HUES6 (cell line): ENCODE measurements at regions not wholly inside any gene's neighbourhood (a gene's known extent, or its start where the extent isn't known, plus 50 kb on each side); places are given as distances from the start of the nearest gene placed in this dataset.

ENCODE experiments used
- H3K27ac ChIP-seq: 2 replicates; pipeline ENCODE4 v1.7.0; 2013; ENCODE audit warnings: low read depth, mild to moderate bottlenecking, low read length, inconsistent platforms
- H3K27me3 ChIP-seq: 2 replicates; pipeline ENCODE4 v1.6.1; 2013; ENCODE audit warnings: low read length; ENCODE audit not compliant: control insufficient read depth, insufficient read depth
- H3K36me3 ChIP-seq: 2 replicates; pipeline ENCODE4 v1.6.1; 2013; ENCODE audit warnings: low read length; ENCODE audit not compliant: control insufficient read depth, insufficient read depth
- H3K4me1 ChIP-seq: 2 replicates; pipeline ENCODE4 v1.6.1; 2013; ENCODE audit warnings: low read length; ENCODE audit not compliant: control insufficient read depth, insufficient read depth
- H3K4me3 ChIP-seq: 2 replicates; pipeline ENCODE4 v1.5.1; 2013; ENCODE audit warnings: low read depth, low read length
- H3K9ac ChIP-seq: one replicate; pipeline ENCODE4 v1.6.1; 2013; ENCODE audit warnings: mild to moderate bottlenecking, low read length
- H3K9me3 ChIP-seq: 2 replicates; pipeline ENCODE4 v1.6.1; 2013; ENCODE audit warnings: low read depth, low read length; ENCODE audit not compliant: control insufficient read depth, insufficient read depth

- Histone ChIP-seq H3K27me3 (no peaks in the 10 kb centered on the region), H3K36me3 (no peaks in the 10 kb centered on the region), H3K9ac (no peak overlapping the region), H3K27ac (no peak overlapping the region), H3K4me1 (no peaks in the 10 kb centered on the region; the same call in 1 of the 2 replicates), H3K9me3 (0 out of 2 replicates have a peak, but pooled peaks cover 3% of the 10 kb centered on the region), H3K4me3 (no peak overlapping the region)
Observed at GRCh38 chr2:157181234-157181633, 76.3 kb upstream of the GALNT5 start.

- no peaks in the 10 kb centered on the region; the same call in 1 of the 2 replicates for H3K4me1 ChIP-seq
- H3K36me3 ChIP-seq = no peaks in the 10 kb centered on the region
- H3K27ac ChIP-seq = no peak overlapping the region
- H3K9ac ChIP-seq = no peak overlapping the region
- H3K4me3 ChIP-seq = no peak overlapping the region
- H3K27me3 ChIP-seq = no peaks in the 10 kb centered on the region
- no peaks in the 10 kb centered on the region for H3K9me3 ChIP-seq
Observed at GRCh38 chr2:157182204-157182709, 75.2 kb upstream of the GALNT5 start.

- H3K36me3 ChIP-seq = no peaks in the 10 kb centered on the region
- no peaks in the 10 kb centered on the region; the same call in 1 of the 2 replicates for H3K4me1 ChIP-seq
- H3K9me3 ChIP-seq = no peaks in the 10 kb centered on the region
- no peaks in the 10 kb centered on the region for H3K27me3 ChIP-seq
- no peak overlapping the region for H3K9ac ChIP-seq
- no peak overlapping the region for H3K27ac ChIP-seq
- no peak overlapping the region for H3K4me3 ChIP-seq
Observed at GRCh38 chr2:157182834-157183396, 74.6 kb upstream of the GALNT5 start.

GRCh38 chr2:157184161-157184895, 73.2 kb upstream of the GALNT5 start:
- H3K9ac ChIP-seq = no peak overlapping the region
- no peaks in the 10 kb centered on the region for H3K27me3 ChIP-seq
- no peak overlapping the region for H3K27ac ChIP-seq
- H3K4me3 ChIP-seq = no peak overlapping the region
- H3K36me3 ChIP-seq = no peaks in the 10 kb centered on the region
- H3K9me3 ChIP-seq = no peaks in the 10 kb centered on the region
- no peaks in the 10 kb centered on the region; the same call in 1 of the 2 replicates for H3K4me1 ChIP-seq

GRCh38 chr2:157185476-157186227, 71.9 kb upstream of the GALNT5 start:
- Histone ChIP-seq H3K36me3 (no peaks in the 10 kb centered on the region), H3K9me3 (no peaks in the 10 kb centered on the region), H3K27me3 (no peaks in the 10 kb centered on the region), H3K27ac (no peak overlapping the region), H3K9ac (no peak overlapping the region), H3K4me1 (no peaks in the 10 kb centered on the region; the same call in 1 of the 2 replicates), H3K4me3 (no peak overlapping the region)

GRCh38 chr2:157190151-157190550, 67.4 kb upstream of the GALNT5 start:
- Histone ChIP-seq H3K4me1 (no peaks in the 10 kb centered on the region), H3K9ac (no peak overlapping the region), H3K36me3 (no peaks in the 10 kb centered on the region), H3K9me3 (no peaks in the 10 kb centered on the region), H3K27ac (no peak overlapping the region), H3K4me3 (no peak overlapping the region), H3K27me3 (no peaks in the 10 kb centered on the region)

GRCh38 chr2:157191186-157191585, 66.3 kb upstream of the GALNT5 start:
- no peaks in the 10 kb centered on the region for H3K4me1 ChIP-seq
- H3K4me3 ChIP-seq = no peak overlapping the region
- H3K27ac ChIP-seq = no peak overlapping the region
- H3K9ac ChIP-seq = no peak overlapping the region
- no peaks in the 10 kb centered on the region for H3K27me3 ChIP-seq
- no peaks in the 10 kb centered on the region for H3K9me3 ChIP-seq
- no peaks in the 10 kb centered on the region for H3K36me3 ChIP-seq

GRCh38 chr2:157192445-157193423, 64.8 kb upstream of the GALNT5 start:
- no peaks in the 10 kb centered on the region for H3K36me3 ChIP-seq
- H3K4me3 ChIP-seq = no peak overlapping the region
- no peak overlapping the region for H3K27ac ChIP-seq

DNA sequence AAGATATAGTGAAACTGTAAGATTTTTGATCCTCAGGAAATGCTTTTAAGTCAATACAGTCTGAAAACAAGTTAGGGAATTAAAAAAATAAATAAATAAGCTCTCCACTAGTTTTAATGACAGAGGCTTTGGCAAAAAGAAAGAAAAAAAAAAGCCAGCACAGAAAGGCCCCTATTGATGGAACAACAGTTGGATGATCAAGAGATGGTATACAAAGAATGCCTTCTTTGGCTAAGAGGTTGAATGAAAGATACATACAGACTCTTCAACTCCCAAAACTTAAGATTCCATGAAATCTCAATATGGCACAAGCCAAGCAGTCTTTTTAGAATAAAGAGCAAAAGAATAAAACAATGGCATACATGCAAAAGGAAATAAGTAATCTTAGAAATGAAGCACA, 64.0 kb upstream of the GALNT5 start:
- no peak overlapping the region for H3K4me3 ChIP-seq
- no peak overlapping the region for H3K27ac ChIP-seq
- H3K9me3 ChIP-seq = no peaks in the 10 kb centered on the region
- no peak overlapping the region for H3K9ac ChIP-seq
- no peaks in the 10 kb centered on the region for H3K4me1 ChIP-seq
- H3K27me3 ChIP-seq = no peaks in the 10 kb centered on the region
- no peaks in the 10 kb centered on the region for H3K36me3 ChIP-seq

More at GRCh38 chr2:157192445-157193423, 64.8 kb upstream of the GALNT5 start:
- no peaks in the 10 kb centered on the region for H3K27me3 ChIP-seq
- H3K4me1 ChIP-seq = no peaks in the 10 kb centered on the region
- H3K9ac ChIP-seq = no peak overlapping the region
- no peaks in the 10 kb centered on the region for H3K9me3 ChIP-seq

DNA sequence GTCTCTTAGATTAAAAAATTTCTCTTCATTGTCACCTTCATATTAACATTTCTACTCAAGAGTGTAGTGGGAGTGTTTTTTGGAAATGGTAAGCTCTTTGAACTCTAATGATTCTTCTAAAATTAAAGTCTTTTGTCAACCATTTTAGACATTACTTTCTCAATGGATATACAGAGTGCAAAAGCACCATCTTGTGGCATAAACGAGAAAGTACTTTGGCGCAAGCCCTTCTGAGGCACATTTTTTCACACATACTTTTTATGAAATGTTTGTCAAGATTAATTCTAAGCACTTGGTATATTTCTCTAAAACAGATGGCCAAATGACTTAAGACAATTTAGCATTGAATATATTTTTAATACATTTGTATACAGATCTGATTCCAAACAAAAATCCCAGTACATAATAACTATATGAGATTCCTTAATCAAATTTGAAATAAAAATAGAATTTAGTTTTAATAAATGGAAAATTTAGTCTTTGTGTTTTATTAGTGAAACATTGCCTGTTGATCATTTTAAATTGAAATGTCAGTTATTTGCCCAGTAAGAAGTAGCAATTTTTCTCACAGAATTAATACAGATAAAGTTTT, 63.3 kb upstream of the GALNT5 start:
- Histone ChIP-seq H3K4me1 (no peaks in the 10 kb centered on the region), H3K27ac (no peak overlapping the region), H3K36me3 (no peaks in the 10 kb centered on the region), H3K4me3 (no peak overlapping the region), H3K27me3 (no peaks in the 10 kb centered on the region), H3K9me3 (no peaks in the 10 kb centered on the region), H3K9ac (no peak overlapping the region)
